OCI-LY3 (cell line): ENCODE measurements at regions not wholly inside any gene's neighbourhood (a gene's known extent, or its start where the extent isn't known, plus 50 kb on each side); places are given as distances from the start of the nearest gene placed in this dataset.

Experiments
- H2AFZ ChIP-seq: fragments of 200-600, 300-600 bp; shearing (Covaris generic); 2 replicates; pipeline ENCODE4 v1.6.0; 2014; ENCODE audit warnings: antibody characterized with exemption, low read depth, low read length
- H3K27ac ChIP-seq: fragments of 200-600, 300-600 bp; sonication (generic); 2 replicates; pipeline ENCODE4 v1.5.1; 2014; ENCODE audit warnings: mild to moderate bottlenecking, low read length, moderate library complexity, mixed read lengths
- H3K27me3 ChIP-seq: fragments of 200-600, 300-600 bp; sonication (generic); 2 replicates; pipeline ENCODE4 v1.6.1; 2014; ENCODE audit warnings: low read depth, low read length, mixed read lengths
- H3K36me3 ChIP-seq: fragments of 200-600, 300-600 bp; sonication (generic); replicated peaks from 2 replicates; pipeline ENCODE3; 2014; ENCODE audit warnings: low read depth, low read length, mixed read lengths
- H3K4me1 ChIP-seq: fragments of 300-600, 200-600 bp; sonication (generic); 2 replicates; pipeline ENCODE4 v1.6.1; 2014; ENCODE audit warnings: low read length, mixed read lengths
- H3K4me2 ChIP-seq: fragments of 200-600, 300-600 bp; sonication (generic); 2 replicates; pipeline ENCODE4 v1.6.1; 2014; ENCODE audit warnings: low read length, mixed read lengths
- H3K4me3 ChIP-seq: fragments of 300-600, 200-600 bp; sonication (generic); 2 replicates; pipeline ENCODE4 v1.5.1; 2014; ENCODE audit warnings: antibody characterized with exemption, mild to moderate bottlenecking, low read length, moderate library complexity
- H3K79me2 ChIP-seq: fragments of 300-600, 200-600 bp; shearing (Covaris generic); 2 replicates; pipeline ENCODE4 v1.6.1; 2014; ENCODE audit warnings: mild to moderate bottlenecking, low read length, mixed read lengths
- H3K9ac ChIP-seq: fragments of 300-600, 200-600 bp; shearing (Covaris generic); 2 replicates; pipeline ENCODE4 v1.6.0; 2014; ENCODE audit warnings: mild to moderate bottlenecking, low read length, moderate library complexity
- H3K9me3 ChIP-seq: fragments of 200-600, 300-600 bp; shearing (Covaris generic); 2 replicates; pipeline ENCODE4 v1.6.1; 2014; ENCODE audit warnings: low read length, mixed read lengths; ENCODE audit not compliant: insufficient read depth
- H4K20me1 ChIP-seq: fragments of 200-600, 300-600 bp; sonication (generic); 2 replicates; pipeline ENCODE4 v1.6.1; 2016; ENCODE audit warnings: low read length, mixed read lengths; ENCODE audit not compliant: insufficient read depth
- EZH2phosphoT487 ChIP-seq: fragments of 200-600 bp; shearing (Covaris generic); IDR thresholded peaks from 2 replicates; pipeline ENCODE4 v1.6.1; 2018; ENCODE audit warnings: antibody characterized with exemption, mixed run types, low read depth
- TF ChIP-seq, protein P1 (sequence below): fragments of 200-600, 300-600 bp; sonication (generic); IDR thresholded peaks from 2 replicates; pipeline ENCODE4 v1.5.1; 2014; ENCODE audit warnings: antibody characterized with exemption, low read length, low read depth

DNA sequence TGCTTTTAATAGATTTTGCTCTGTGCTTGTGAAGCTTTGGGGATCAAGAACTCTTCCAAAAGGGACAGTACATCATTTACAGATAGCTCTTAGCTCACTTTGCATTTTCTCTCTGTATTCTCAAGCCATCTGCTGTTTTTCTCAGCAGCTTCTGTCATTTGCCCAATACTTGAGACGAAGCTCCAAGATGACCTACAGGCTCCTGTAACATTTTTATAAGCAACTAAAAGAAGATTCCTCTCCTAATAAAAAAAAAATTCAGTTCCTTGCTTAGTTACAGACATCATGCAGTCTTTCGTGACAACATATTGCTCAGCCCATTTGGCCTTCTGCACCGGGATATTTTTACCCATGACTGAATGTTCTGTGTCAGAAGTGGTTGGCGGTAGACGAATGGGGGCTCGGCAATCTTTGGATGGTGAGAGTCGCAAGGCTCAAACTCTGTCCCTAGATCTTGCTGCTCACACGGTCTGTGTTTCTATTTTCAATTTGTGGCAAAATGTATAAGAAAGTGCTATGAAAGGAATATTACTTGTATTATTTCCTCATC, 215.6 kb downstream of the FSCB start:
- TF ChIP-seq, protein P1, sequence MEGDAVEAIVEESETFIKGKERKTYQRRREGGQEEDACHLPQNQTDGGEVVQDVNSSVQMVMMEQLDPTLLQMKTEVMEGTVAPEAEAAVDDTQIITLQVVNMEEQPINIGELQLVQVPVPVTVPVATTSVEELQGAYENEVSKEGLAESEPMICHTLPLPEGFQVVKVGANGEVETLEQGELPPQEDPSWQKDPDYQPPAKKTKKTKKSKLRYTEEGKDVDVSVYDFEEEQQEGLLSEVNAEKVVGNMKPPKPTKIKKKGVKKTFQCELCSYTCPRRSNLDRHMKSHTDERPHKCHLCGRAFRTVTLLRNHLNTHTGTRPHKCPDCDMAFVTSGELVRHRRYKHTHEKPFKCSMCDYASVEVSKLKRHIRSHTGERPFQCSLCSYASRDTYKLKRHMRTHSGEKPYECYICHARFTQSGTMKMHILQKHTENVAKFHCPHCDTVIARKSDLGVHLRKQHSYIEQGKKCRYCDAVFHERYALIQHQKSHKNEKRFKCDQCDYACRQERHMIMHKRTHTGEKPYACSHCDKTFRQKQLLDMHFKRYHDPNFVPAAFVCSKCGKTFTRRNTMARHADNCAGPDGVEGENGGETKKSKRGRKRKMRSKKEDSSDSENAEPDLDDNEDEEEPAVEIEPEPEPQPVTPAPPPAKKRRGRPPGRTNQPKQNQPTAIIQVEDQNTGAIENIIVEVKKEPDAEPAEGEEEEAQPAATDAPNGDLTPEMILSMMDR = no peak
- no peak for TF ChIP-seq EZH2phosphoT487
- Histone ChIP-seq H3K36me3 (no peaks in the 10 kb centered on the region), H3K79me2 (no peaks in the 10 kb centered on the region), H2AFZ (no peak overlapping the region), H3K9me3 (no peaks in the 10 kb centered on the region), H3K4me2 (no peak overlapping the region), H3K4me3 (no peak overlapping the region), H3K4me1 (no peaks in the 10 kb centered on the region), H3K27ac (no peak overlapping the region), H3K9ac (no peak overlapping the region), H4K20me1 (no peaks in the 10 kb centered on the region), H3K27me3 (no peaks in the 10 kb centered on the region)

DNA sequence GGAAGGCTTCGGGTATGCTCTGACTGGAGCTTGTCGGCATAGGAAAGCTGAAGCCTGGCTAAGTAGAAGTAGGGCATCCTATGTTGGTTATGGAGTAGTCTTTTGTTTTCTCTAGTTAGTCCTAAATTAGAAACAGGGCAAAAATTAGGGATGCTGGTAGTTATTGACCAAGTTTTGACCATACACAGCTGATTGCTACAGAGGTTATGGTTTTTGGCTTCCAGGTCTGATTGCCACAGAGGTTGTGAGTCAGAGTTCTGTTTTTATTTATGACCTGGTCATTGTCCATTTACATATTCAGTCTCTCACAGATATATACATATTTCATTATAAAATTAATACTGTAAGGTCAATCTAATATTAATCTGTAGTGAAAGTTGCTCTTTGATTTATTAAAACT, 219.2 kb downstream of the FSCB start:
- no peak for TF ChIP-seq EZH2phosphoT487
- TF ChIP-seq, protein P1 = no peak
- H3K4me3 ChIP-seq = no peak overlapping the region
- no peak overlapping the region for H3K9ac ChIP-seq
- no peaks in the 10 kb centered on the region for H4K20me1 ChIP-seq
- H3K9me3 ChIP-seq = no peaks in the 10 kb centered on the region
- H2AFZ ChIP-seq = no peak overlapping the region
- H3K79me2 ChIP-seq = no peaks in the 10 kb centered on the region
- H3K36me3 ChIP-seq = no peaks in the 10 kb centered on the region
- no peaks in the 10 kb centered on the region for H3K27me3 ChIP-seq
- no peak overlapping the region for H3K4me2 ChIP-seq
- H3K27ac ChIP-seq = no peak overlapping the region
- no peaks in the 10 kb centered on the region for H3K4me1 ChIP-seq

DNA sequence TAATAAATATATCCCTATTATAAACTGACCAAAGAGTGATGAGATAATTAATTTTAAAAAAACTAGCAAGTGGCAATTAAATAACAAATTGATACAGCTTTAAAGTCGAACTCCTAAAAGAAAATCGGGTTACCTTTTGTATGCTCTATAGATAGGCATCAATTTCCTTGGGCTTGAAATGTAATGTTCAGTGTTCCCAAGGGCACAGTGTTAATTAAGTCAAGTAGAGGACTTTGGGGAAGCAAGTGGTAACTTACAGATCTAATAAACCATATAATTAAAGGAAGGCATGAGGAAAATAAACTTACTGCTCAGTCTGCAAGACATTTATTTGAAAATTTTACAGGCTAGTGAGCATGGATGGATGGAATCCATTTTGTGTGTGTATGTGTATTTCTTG, 220.9 kb downstream of the FSCB start:
- no peaks in the 10 kb centered on the region for H3K4me1 ChIP-seq
- no peaks in the 10 kb centered on the region for H3K79me2 ChIP-seq
- no peak overlapping the region for H3K4me3 ChIP-seq
- H3K27me3 ChIP-seq = no peaks in the 10 kb centered on the region
- TF ChIP-seq, protein P1 = no peak
- TF ChIP-seq EZH2phosphoT487 = no peak
- H2AFZ ChIP-seq = no peak overlapping the region
- no peaks in the 10 kb centered on the region for H3K36me3 ChIP-seq
- no peaks in the 10 kb centered on the region for H4K20me1 ChIP-seq
- H3K27ac ChIP-seq = no peak overlapping the region
- H3K4me2 ChIP-seq = no peak overlapping the region
- H3K9ac ChIP-seq = no peak overlapping the region
- H3K9me3 ChIP-seq = no peaks in the 10 kb centered on the region

DNA sequence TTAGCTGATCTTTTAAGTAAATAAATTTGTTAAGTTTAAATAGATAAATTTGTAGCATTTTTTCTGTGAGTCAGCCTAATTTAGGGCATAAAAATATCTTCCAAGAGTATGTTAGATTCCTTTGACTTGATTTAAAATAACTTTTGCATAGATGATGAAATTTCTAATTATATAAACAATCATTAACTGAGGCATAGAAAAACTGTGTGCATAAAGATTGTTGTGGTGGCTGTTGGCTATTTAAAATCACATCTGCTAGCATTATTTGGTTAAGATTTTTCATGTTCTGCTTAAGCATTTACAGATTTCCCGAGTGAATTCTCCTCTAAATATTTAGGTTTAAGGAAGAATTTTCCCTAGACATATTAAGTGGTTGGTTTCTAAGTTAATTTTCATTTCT, 223.2 kb downstream of the FSCB start:
- no peak overlapping the region for H3K9ac ChIP-seq
- H3K27ac ChIP-seq = no peak overlapping the region
- no peaks in the 10 kb centered on the region for H4K20me1 ChIP-seq
- no peaks in the 10 kb centered on the region for H3K36me3 ChIP-seq
- H3K79me2 ChIP-seq = no peaks in the 10 kb centered on the region
- H3K4me1 ChIP-seq = no peaks in the 10 kb centered on the region
- no peaks in the 10 kb centered on the region for H3K27me3 ChIP-seq
- H2AFZ ChIP-seq = no peak overlapping the region
- H3K9me3 ChIP-seq = no peaks in the 10 kb centered on the region
- H3K4me3 ChIP-seq = no peak overlapping the region
- TF ChIP-seq, protein P1 = no peak
- TF ChIP-seq EZH2phosphoT487 = no peak
- H3K4me2 ChIP-seq = no peak overlapping the region
